GM23248 (cell line): ENCODE measurements at regions not wholly inside any gene's neighbourhood (a gene's known extent, or its start where the extent isn't known, plus 50 kb on each side); places are given as distances from the start of the nearest gene placed in this dataset.
"Not testable (repeated sequence)": the region's sequence is repeated elsewhere in the genome, so short reads cannot be mapped to it uniquely, and the experiment has no call there.

Experiments used
- DNase-seq: peaks from one replicate; pipeline ENCODE4 v3.0.0-alpha.2; 2015
- H2AFZ ChIP-seq: fragments of 200-600 bp; sonication (generic); 2 replicates; pipeline ENCODE4 v1.6.1; 2016; ENCODE audit warnings: antibody characterized with exemption
- H3F3A ChIP-seq: fragments of 200-600 bp; sonication (generic); 2 replicates; pipeline ENCODE4 v1.6.1; 2016; ENCODE audit warnings: mild to moderate bottlenecking, antibody characterized with exemption, mixed run types; ENCODE audit not compliant: insufficient read depth
- H3K27ac ChIP-seq: fragments of 200-600 bp; sonication (generic); 2 replicates; pipeline ENCODE4 v1.5.1; 2016; ENCODE audit warnings: mild to moderate bottlenecking
- H3K27me3 ChIP-seq: fragments of 200-600 bp; sonication (generic); replicated peaks from 2 replicates; pipeline ENCODE4 v1.6.1; 2016; ENCODE audit warnings: mild to moderate bottlenecking; ENCODE audit not compliant: insufficient read depth
- H3K36me3 ChIP-seq: fragments of 200-600 bp; sonication (generic); 2 replicates; pipeline ENCODE4 v1.6.1; 2016; ENCODE audit warnings: low read depth, mild to moderate bottlenecking
- H3K4me1 ChIP-seq: fragments of 200-600 bp; sonication (generic); 2 replicates; pipeline ENCODE4 v1.6.1; 2016; ENCODE audit warnings: mild to moderate bottlenecking; ENCODE audit not compliant: insufficient read depth
- H3K4me2 ChIP-seq: fragments of 200-600 bp; sonication (generic); one replicate; pipeline ENCODE4 v1.6.1; 2016; ENCODE audit warnings: mild to moderate bottlenecking; ENCODE audit not compliant: unreplicated experiment
- H3K4me3 ChIP-seq: fragments of 200-600 bp; sonication (generic); 2 replicates; pipeline ENCODE4 v1.5.1; 2016; ENCODE audit warnings: mild to moderate bottlenecking
- H3K79me2 ChIP-seq: fragments of 200-600 bp; sonication (generic); 2 replicates; pipeline ENCODE4 v1.6.1; 2016; ENCODE audit warnings: mild to moderate bottlenecking; ENCODE audit not compliant: insufficient read depth
- H3K9ac ChIP-seq: fragments of 200-600 bp; sonication (generic); 2 replicates; pipeline ENCODE4 v1.6.1; 2016; ENCODE audit warnings: mild to moderate bottlenecking
- H3K9me2 ChIP-seq: fragments of 200-600 bp; sonication (generic); 2 replicates; pipeline ENCODE4 v1.6.1; 2016; ENCODE audit warnings: mixed run types, mild to moderate bottlenecking, moderate library complexity; ENCODE audit not compliant: insufficient read depth
- H3K9me3 ChIP-seq: fragments of 200-600 bp; sonication (generic); one replicate; pipeline ENCODE4 v1.6.1; 2017; ENCODE audit warnings: low read depth
- H4K20me1 ChIP-seq: fragments of 200-600 bp; sonication (generic); 2 replicates; pipeline ENCODE4 v1.6.0; 2016; ENCODE audit not compliant: insufficient read depth
- EZH2 ChIP-seq: fragments of 200-600 bp; sonication (generic); IDR thresholded peaks from 2 replicates; pipeline ENCODE4 v1.6.1; 2018; ENCODE audit warnings: antibody characterized with exemption, mild to moderate bottlenecking; ENCODE audit not compliant: insufficient read depth, poor library complexity, severe bottlenecking
- EZH2phosphoT487 ChIP-seq: fragments of 200-600 bp; sonication (generic); IDR thresholded peaks from 2 replicates; pipeline ENCODE4 v1.6.1; 2018; ENCODE audit warnings: antibody characterized with exemption, moderate library complexity, mild to moderate bottlenecking, low read depth; ENCODE audit not compliant: insufficient read depth
- WGBS, 2 experiments: methylation state at CpG; one replicate each; pipeline ENCODE4 v1.1.6; 2015 to 2017; ENCODE audit warnings: low lambda C conversion rate in 2 of 2, low coverage in 1 of 2; ENCODE audit errors: missing lambda C conversion rate in 2 of 2; 5-methylcytosine and 5-hydroxymethylcytosine counted together
- in situ Hi-C: fragments of 300-500 bp; cut with MboI; formaldehyde crosslinking; loops from 2 replicates; pipeline ENCODE4 v1.15.0; 2020

- Histone ChIP-seq H3K27ac (no peak overlapping the region), H3K9me3 (no peaks in the 10 kb centered on the region), H3F3A (no peaks in the 10 kb centered on the region), H3K36me3 (no peaks in the 10 kb centered on the region), H4K20me1 (no peaks in the 10 kb centered on the region), H3K9ac (no peak overlapping the region), H3K4me1 (peaks cover 13% of the 10 kb centered on the region), H3K4me2 (no peak overlapping the region), H2AFZ (no peak overlapping the region), H3K9me2 (no peaks in the 10 kb centered on the region), H3K79me2 (no peaks in the 10 kb centered on the region), H3K27me3 (no peaks in the 10 kb centered on the region; the same call in 1 of the 2 replicates), H3K4me3 (no peak overlapping the region)
- no peak for DNase-seq
- in situ Hi-C loops: no loop called here
- TF ChIP-seq EZH2 (no peak), EZH2phosphoT487 (no peak)
- WGBS, 2 experiments: 28 to 30% methylated on average over 4 of the region's 4 CpGs
Observed at GRCh38 chr2:95695613-95696012, 103.8 kb downstream of the TRIM43 start.

GRCh38 chr2:95698146-95698545, 106.3 kb downstream of the TRIM43 start:
- in situ Hi-C loops: no loop called here
- Histone ChIP-seq H3K27me3 (no peaks in the 10 kb centered on the region; the same call in 1 of the 2 replicates), H3F3A (no peaks in the 10 kb centered on the region), H3K79me2 (no peaks in the 10 kb centered on the region), H3K4me3 (no peak overlapping the region), H3K9ac (no peak overlapping the region; the same call in 1 of the 2 replicates), H3K9me3 (no peaks in the 10 kb centered on the region), H3K27ac (no peak overlapping the region), H3K4me1 (peaks cover 13% of the 10 kb centered on the region), H2AFZ (no peak overlapping the region), H4K20me1 (no peaks in the 10 kb centered on the region), H3K9me2 (no peaks in the 10 kb centered on the region), H3K4me2 (no peak overlapping the region), H3K36me3 (no peaks in the 10 kb centered on the region)
- peak; percentile 53 for DNase-seq
- TF ChIP-seq EZH2phosphoT487 (no peak), EZH2 (no peak)
- 89 to 91% methylated on average over 4 of the region's 4 CpGs for WGBS, 2 experiments

GRCh38 chr2:95699201-95700184, 107.7 kb downstream of the TRIM43 start:
- H3K4me1 ChIP-seq: peaks cover 13% of the 10 kb centered on the region

GRCh38 chr2:95700519-95700918, 108.7 kb downstream of the TRIM43 start:
- H3K4me3 ChIP-seq: no peak overlapping the region
- H3K27me3 ChIP-seq: no peaks in the 10 kb centered on the region; the same call in 1 of the 2 replicates
- no peaks in the 10 kb centered on the region for H3K9me2 ChIP-seq
- no peaks in the 10 kb centered on the region for H3K9me3 ChIP-seq
- no peaks in the 10 kb centered on the region for H3F3A ChIP-seq
- H3K4me2 ChIP-seq: no peak overlapping the region
- H3K27ac ChIP-seq: no peak overlapping the region
- peaks cover 13% of the 10 kb centered on the region for H3K4me1 ChIP-seq
- TF ChIP-seq EZH2phosphoT487 (no peak), EZH2 (no peak)
- H2AFZ ChIP-seq: no peak overlapping the region
- no peak for DNase-seq
- no peaks in the 10 kb centered on the region for H3K36me3 ChIP-seq
- H3K79me2 ChIP-seq: no peaks in the 10 kb centered on the region
- H4K20me1 ChIP-seq: no peaks in the 10 kb centered on the region
- WGBS, 2 experiments: 75% methylated on average over 4 of the region's 4 CpGs
- in situ Hi-C loops: no loop called here
- no peak overlapping the region for H3K9ac ChIP-seq

More at GRCh38 chr2:95699201-95700184, 107.7 kb downstream of the TRIM43 start:
- H2AFZ ChIP-seq, H4K20me1 ChIP-seq, H3K9ac ChIP-seq, in situ Hi-C loops, H3F3A ChIP-seq, H3K27ac ChIP-seq, H3K9me3 ChIP-seq, H3K4me3 ChIP-seq, H3K27me3 ChIP-seq, H3K36me3 ChIP-seq, H3K9me2 ChIP-seq, DNase-seq, H3K4me2 ChIP-seq, H3K79me2 ChIP-seq: not testable (repeated sequence)
- 72 to 80% methylated on average over 5 of the region's 5 CpGs for WGBS, 2 experiments
